PC-3 (cell line): ENCODE measurements at regions not wholly inside any gene's neighbourhood (a gene's known extent, or its start where the extent isn't known, plus 50 kb on each side); places are given as distances from the start of the nearest gene placed in this dataset.

Experiments
- ATAC-seq: fragments of 200-7000 bp; cut with Tn5 transposase; 2 replicates; pipeline ENCODE4 v1.9.1; 2020; ENCODE audit warnings: mild to moderate bottlenecking, moderate library complexity
- BruUV-seq: library from RNA; stranded (reverse); fragments of 400-500 nt; replicated peaks from 2 replicates; lab custom pipeline; 2021; lab: Mats Ljungman, UMichigan
- CTCF ChIA-PET: fragments of 300-600 bp; sonication (Branson Sonifier 250); formaldehyde crosslinking; loops from one replicate; lab custom pipeline; 2022; ENCODE audit warnings: antibody characterized with exemption; lab: Charles Lee
- POLR2A ChIA-PET: fragments of 300-600 bp; sonication (Branson Sonifier 250); formaldehyde crosslinking; loops from one replicate; lab custom pipeline; 2022; ENCODE audit warnings: antibody characterized with exemption; ENCODE audit not compliant: unreplicated experiment; lab: Charles Lee
- DNase-seq: peaks from one replicate; pipeline ENCODE4 v3.0.0-alpha.2; 2015
- H2AFZ ChIP-seq: fragments of 300-600 bp; sonication (generic); 2 replicates; pipeline ENCODE4 v1.6.0; 2016; ENCODE audit warnings: antibody characterized with exemption, low read length
- H3F3A ChIP-seq: fragments of 300-600 bp; sonication (generic); one replicate; pipeline ENCODE4 v1.6.0; 2017; ENCODE audit warnings: antibody characterized with exemption, low read length, control low read depth, mild to moderate bottlenecking; ENCODE audit not compliant: unreplicated experiment
- H3K27ac ChIP-seq: fragments of 300-600 bp; sonication (generic); 2 replicates; pipeline ENCODE4 v1.5.1; 2016; ENCODE audit warnings: mild to moderate bottlenecking, low read length
- H3K27me3 ChIP-seq: fragments of 300-600 bp; sonication (generic); 2 replicates; pipeline ENCODE4 v1.6.1; 2016; ENCODE audit warnings: low read length, mixed read lengths
- H3K36me3 ChIP-seq: fragments of 300-600 bp; sonication (generic); 2 replicates; pipeline ENCODE4 v1.6.1; 2016; ENCODE audit warnings: low read depth, mixed run types, low read length, mixed read lengths
- H3K4me1 ChIP-seq: fragments of 300-600 bp; sonication (generic); 2 replicates; pipeline ENCODE4 v1.5.1; 2016; ENCODE audit warnings: low read length; ENCODE audit not compliant: insufficient read depth
- H3K4me2 ChIP-seq: fragments of 300-600 bp; sonication (generic); 2 replicates; pipeline ENCODE4 v1.6.0; 2016; ENCODE audit warnings: low read length
- H3K4me3 ChIP-seq: fragments of 300-600 bp; sonication (generic); 2 replicates; pipeline ENCODE4 v1.5.1; 2016; ENCODE audit warnings: mild to moderate bottlenecking, low read length, mixed read lengths
- H3K79me2 ChIP-seq: fragments of 300-600 bp; sonication (generic); 2 replicates; pipeline ENCODE4 v1.6.1; 2017; ENCODE audit warnings: low read length, mixed read lengths
- H3K9ac ChIP-seq: fragments of 300-600 bp; sonication (generic); 2 replicates; pipeline ENCODE4 v1.6.0; 2016; ENCODE audit warnings: mild to moderate bottlenecking, low read length
- H3K9me2 ChIP-seq: fragments of 300-600 bp; sonication (generic); replicated peaks from 2 replicates; pipeline ENCODE4 v1.6.1; 2016; ENCODE audit warnings: mixed run types, low read length, mixed read lengths
- H3K9me3 ChIP-seq: fragments of 300-600 bp; sonication (generic); 2 replicates; pipeline ENCODE4 v1.6.1; 2016; ENCODE audit warnings: low read length, mixed read lengths
- H4K20me1 ChIP-seq: fragments of 300-600 bp; sonication (generic); 2 replicates; pipeline ENCODE4 v1.6.1; 2016; ENCODE audit warnings: low read length, mixed read lengths
- CTCF ChIP-seq: fragments of 300-600 bp; sonication (generic); conservative IDR thresholded peaks from 2 replicates; pipeline ENCODE4 v1.5.1; 2017; ENCODE audit warnings: antibody characterized with exemption, low read depth, mild to moderate bottlenecking, low read length
- EZH2 ChIP-seq: fragments of 300-600 bp; sonication (generic); IDR thresholded peaks from one replicate; pipeline ENCODE4 v1.6.1; 2017; ENCODE audit warnings: antibody characterized with exemption, mild to moderate bottlenecking, low read length; ENCODE audit not compliant: unreplicated experiment
- EZH2phosphoT487 ChIP-seq: fragments of 300-600 bp; sonication (generic); IDR thresholded peaks from 2 replicates; pipeline ENCODE4 v1.6.1; 2018; ENCODE audit warnings: mild to moderate bottlenecking, antibody characterized with exemption, low read length, borderline replicate concordance
- intact Hi-C: fragments of 100-400 bp; cut with micrococcal nuclease; formaldehyde crosslinking; loops from 2 replicates; pipeline ENCODE4 v1.9.0; 2023

GRCh38 chr6:40681622-40682021 is 94.5 kb upstream of the LRFN2 start:
- Histone ChIP-seq H3K79me2 (no peaks in the 10 kb centered on the region), H3K4me3 (no peak overlapping the region), H3K4me2 (no peak overlapping the region), H2AFZ (no peak overlapping the region), H3F3A (no peaks in the 10 kb centered on the region), H3K9me2 (no peaks in the 10 kb centered on the region), H3K27ac (no peak overlapping the region), H4K20me1 (no peaks in the 10 kb centered on the region), H3K9me3 (no peaks in the 10 kb centered on the region), H3K4me1 (no peaks in the 10 kb centered on the region), H3K36me3 (no peaks in the 10 kb centered on the region), H3K9ac (no peak overlapping the region), H3K27me3 (peaks cover 39% of the 10 kb centered on the region)
- no TSS peak for BruUV-seq
- ChIA-PET POLR2A (no interaction called here), CTCF (no interaction called here)
- ATAC-seq (no peak), DNase-seq (no peak)
- TF ChIP-seq CTCF, result no peak
- intact Hi-C loops, result no loop called here

GRCh38 chr6:40678941-40679340 is 91.8 kb upstream of the LRFN2 start:
- Histone ChIP-seq H3K36me3 (no peaks in the 10 kb centered on the region), H3K4me2 (no peak overlapping the region), H3K9ac (no peak overlapping the region), H3K4me3 (no peak overlapping the region), H3K4me1 (no peaks in the 10 kb centered on the region), H3K27me3 (peaks cover 54% of the 10 kb centered on the region), H3K9me3 (no peaks in the 10 kb centered on the region), H3K27ac (no peak overlapping the region), H4K20me1 (no peaks in the 10 kb centered on the region), H3K9me2 (no peaks in the 10 kb centered on the region), H3F3A (no peaks in the 10 kb centered on the region), H3K79me2 (no peaks in the 10 kb centered on the region), H2AFZ (no peak overlapping the region)
- TF ChIP-seq EZH2 (no peak), EZH2phosphoT487 (no peak), CTCF (no peak)
- intact Hi-C loops, result no loop called here
- DNase-seq (no peak), ATAC-seq (no peak)
- BruUV-seq, result no TSS peak
- POLR2A ChIA-PET, result no interaction called here
- CTCF ChIA-PET, result no interaction called here

GRCh38 chr6:40674170-40674569 is 87.0 kb upstream of the LRFN2 start:
- no peaks in the 10 kb centered on the region for H3K36me3 ChIP-seq
- ATAC-seq (no peak), DNase-seq (no peak)
- H3K9ac ChIP-seq, result no peak overlapping the region
- no peak overlapping the region for H3K4me2 ChIP-seq
- no peaks in the 10 kb centered on the region for H3K79me2 ChIP-seq
- H3K9me2 ChIP-seq, result no peaks in the 10 kb centered on the region
- ChIA-PET POLR2A (no interaction called here), CTCF (no interaction called here)
- H3K27ac ChIP-seq, result no peak overlapping the region
- BruUV-seq, result no TSS peak
- intact Hi-C loops, result no loop called here
- H2AFZ ChIP-seq, result no peak overlapping the region
- H3K4me1 ChIP-seq, result no peaks in the 10 kb centered on the region
- peaks cover 39% of the 10 kb centered on the region for H3K27me3 ChIP-seq
- no peaks in the 10 kb centered on the region for H3F3A ChIP-seq
- TF ChIP-seq EZH2phosphoT487, result no peak
- TF ChIP-seq CTCF, result no peak
- TF ChIP-seq EZH2, result no peak
- no peaks in the 10 kb centered on the region for H3K9me3 ChIP-seq
- H4K20me1 ChIP-seq, result no peaks in the 10 kb centered on the region
- no peak overlapping the region for H3K4me3 ChIP-seq
